PC-9 (cell line): ENCODE measurements at regions not wholly inside any gene's neighbourhood (a gene's known extent, or its start where the extent isn't known, plus 50 kb on each side); places are given as distances from the start of the nearest gene placed in this dataset.

Source experiments
- CTCF ChIP-seq: fragments of 200-600 bp; sonication (generic); conservative IDR thresholded peaks from 2 replicates; pipeline ENCODE4 v1.6.1; 2017; ENCODE audit warnings: mixed run types, antibody characterized with exemption, mild to moderate bottlenecking, moderate library complexity
- EZH2 ChIP-seq: fragments of 200-600 bp; sonication (generic); IDR thresholded peaks from 2 replicates; pipeline ENCODE4 v1.8.0; 2017; ENCODE audit warnings: antibody characterized with exemption, low read depth

GRCh38 chr7:68550635-68551034 lies 1047.6 kb upstream of the AUTS2 start:
- TF ChIP-seq CTCF (no peak), EZH2 (no peak)
